Mucosa of descending colon (tissue), 3 donors: ENCODE measurements at regions not wholly inside any gene's neighbourhood (a gene's known extent, or its start where the extent isn't known, plus 50 kb on each side); places are given as distances from the start of the nearest gene placed in this dataset.
A peak's percentile ranks its signal among the peaks of the same experiment; 100 is the strongest.

ENCODE experiments used
- ATAC-seq: fragments of 200-7000 bp; cut with Tn5 transposase; one replicate; pipeline ENCODE4 v1.9.1; 2020; ENCODE audit warnings: mild to moderate bottlenecking, moderate library complexity
- DNase-seq, 3 donors: peaks; one replicate each; pipeline ENCODE4 v3.0.0-alpha.2; 2020
- H3K36me3 ChIP-seq: fragments of 200-600 bp; one replicate; pipeline ENCODE4 v1.8.0; 2021; ENCODE audit warnings: low read depth, mild to moderate bottlenecking
- H3K4me1 ChIP-seq: fragments of 200-600 bp; one replicate; pipeline ENCODE4 v1.8.0; 2021; ENCODE audit warnings: low read depth, mild to moderate bottlenecking
- H3K4me3 ChIP-seq: fragments of 200-600 bp; one replicate; pipeline ENCODE4 v1.8.0; 2021; ENCODE audit warnings: mild to moderate bottlenecking
- H3K9me3 ChIP-seq: fragments of 200-600 bp; one replicate; pipeline ENCODE4 v1.8.0; 2021; ENCODE audit warnings: mild to moderate bottlenecking
- CTCF ChIP-seq: fragments of 200-600 bp; IDR thresholded peaks from one replicate; pipeline ENCODE4 v1.8.0; 2022; ENCODE audit warnings: antibody characterized with exemption, mild to moderate bottlenecking
- intact Hi-C, 2 donors: fragments of 100-400 bp; cut with DNase I in 1 of 2; cut with micrococcal nuclease in 1 of 2; formaldehyde crosslinking; loops; one replicate each; pipeline versions ENCODE4 v1.11.0 to v1.11.1; 2022; cut with DNase I, micrococcal nuclease
- donor health status: DM: no; HTN: no; CAD: no; lungs with moderate emphysema.
- donor health status: DM: no; HTN: no; CAD: no.
- donor health status: DM: no; HTN: yes; CAD: no.

- no peaks in the 10 kb centered on the region for H3K36me3 ChIP-seq
- TF ChIP-seq CTCF = no peak
- no peak overlapping the region for H3K4me3 ChIP-seq
- ATAC-seq (no peak), DNase-seq (no peak)
- no peaks in the 10 kb centered on the region for H3K9me3 ChIP-seq
- no peaks in the 10 kb centered on the region for H3K4me1 ChIP-seq
- intact Hi-C loops = no loop called here
These were observed 115.3 kb downstream of the BCL2L11 start for GRCh38 chr2:111236025-111236424.

- Histone ChIP-seq H3K36me3 (no peaks in the 10 kb centered on the region), H3K4me1 (no peaks in the 10 kb centered on the region), H3K9me3 (no peaks in the 10 kb centered on the region), H3K4me3 (no peak overlapping the region)
- no peak for ATAC-seq
- no peak for DNase-seq
- no peak for TF ChIP-seq CTCF
- intact Hi-C loops = no loop called here
These were observed 117.6 kb downstream of the BCL2L11 start for GRCh38 chr2:111238296-111238695.

GRCh38 chr2:111239107-111239506, 118.4 kb downstream of the BCL2L11 start:
- no peak for TF ChIP-seq CTCF
- intact Hi-C loops = no loop called here
- no peaks in the 10 kb centered on the region for H3K36me3 ChIP-seq
- ATAC-seq (peak; percentile 16), DNase-seq (no peak)
- no peaks in the 10 kb centered on the region for H3K9me3 ChIP-seq
- no peak overlapping the region for H3K4me3 ChIP-seq
- no peaks in the 10 kb centered on the region for H3K4me1 ChIP-seq

- DNase-seq = no peak
- Histone ChIP-seq H3K9me3 (no peaks in the 10 kb centered on the region), H3K4me3 (no peak overlapping the region), H3K36me3 (no peaks in the 10 kb centered on the region), H3K4me1 (no peaks in the 10 kb centered on the region)
- intact Hi-C loops = no loop called here
- no peak for ATAC-seq
- no peak for TF ChIP-seq CTCF
These were observed 119.0 kb downstream of the BCL2L11 start for GRCh38 chr2:111239581-111240249.

GRCh38 chr2:111243295-111243694, 122.6 kb downstream of the BCL2L11 start:
- no peaks in the 10 kb centered on the region for H3K9me3 ChIP-seq
- DNase-seq (no peak), ATAC-seq (no peak)
- no peak overlapping the region for H3K4me3 ChIP-seq
- H3K36me3 ChIP-seq = no peaks in the 10 kb centered on the region
- intact Hi-C loops = no loop called here
- no peaks in the 10 kb centered on the region for H3K4me1 ChIP-seq
- no peak for TF ChIP-seq CTCF

- no peak overlapping the region for H3K4me3 ChIP-seq
- no peak for DNase-seq
- H3K4me1 ChIP-seq = no peaks in the 10 kb centered on the region
- H3K9me3 ChIP-seq = no peaks in the 10 kb centered on the region
- intact Hi-C loops = no loop called here
- TF ChIP-seq CTCF = no peak
- ATAC-seq = no peak
- no peaks in the 10 kb centered on the region for H3K36me3 ChIP-seq
These were observed 124.2 kb downstream of the BCL2L11 start for GRCh38 chr2:111244864-111245263.
